ENCODE measurements at regions not wholly inside any gene's neighbourhood (a gene's known extent, or its start where the extent isn't known, plus 50 kb on each side); places are given as distances from the start of the nearest gene placed in this dataset.

GRCh38 chr16:85350146-85350728 is 238.0 kb upstream of the CIBAR2 start:
- DNase-seq: no peak

- DNase-seq: peak; percentile 81
Observed at GRCh38 chr16:85350973-85351372, 238.7 kb upstream of the CIBAR2 start.

DNA sequence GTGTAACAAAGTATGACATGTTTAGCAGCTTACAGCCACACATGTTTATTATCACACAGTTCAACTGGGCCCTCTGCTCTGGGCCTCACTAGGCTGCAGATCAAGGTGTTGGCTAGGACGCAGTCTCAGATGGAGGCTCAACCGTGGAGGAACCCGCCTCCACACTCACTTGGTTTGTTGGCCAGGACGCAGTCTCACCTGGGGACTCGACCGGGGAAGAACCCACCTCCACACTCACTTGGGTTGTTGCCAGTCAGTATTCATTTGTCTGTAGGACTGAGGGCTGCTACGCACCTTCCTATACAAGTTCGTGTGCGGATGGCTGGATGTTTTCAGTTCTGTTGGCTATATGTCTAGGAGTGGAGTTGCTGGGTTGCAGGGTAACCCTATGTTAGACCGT is 240.7 kb upstream of the CIBAR2 start:
- no peak for DNase-seq

GRCh38 chr16:85353839-85354685 is 241.8 kb upstream of the CIBAR2 start:
- DNase-seq: no peak

DNA sequence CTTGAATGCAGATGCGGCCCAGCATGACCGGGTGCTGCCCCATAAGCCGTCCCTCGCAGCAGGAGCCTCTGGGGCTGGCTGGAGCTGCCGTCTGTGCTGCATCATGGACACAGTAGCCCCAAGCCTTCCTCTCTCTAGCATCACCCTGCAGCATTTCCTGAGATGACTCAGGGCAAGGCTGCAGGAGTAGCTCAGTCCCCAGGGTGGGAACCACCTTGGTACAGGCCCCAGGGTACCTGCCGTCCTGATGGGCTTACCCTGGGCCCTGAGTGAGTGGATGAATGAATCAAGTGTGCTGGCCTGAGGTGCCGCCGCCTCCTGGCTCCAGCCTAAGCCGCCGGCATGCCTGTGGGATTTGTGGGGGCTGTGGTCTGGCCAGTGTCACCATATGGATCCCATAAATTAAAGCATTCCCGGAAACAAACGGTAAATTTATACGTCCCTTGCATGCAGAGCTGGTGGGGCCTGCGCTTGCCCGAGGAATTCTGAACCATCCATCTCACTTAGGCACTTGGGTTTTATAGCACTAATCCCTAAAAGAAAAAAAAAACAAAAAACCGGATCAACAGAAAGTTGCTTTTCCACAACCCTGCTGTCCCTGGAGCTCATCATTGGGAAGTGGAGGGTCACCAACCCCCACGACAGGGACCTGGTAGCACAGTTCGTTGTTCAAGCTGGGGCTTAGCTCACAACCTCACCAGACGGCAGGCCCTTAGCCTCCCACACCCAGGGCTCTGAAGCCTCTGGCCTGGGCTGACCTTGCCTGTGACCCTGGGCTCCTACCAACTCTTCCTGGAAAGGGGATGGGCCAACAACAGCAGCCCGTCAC is 242.6 kb upstream of the CIBAR2 start:
- DNase-seq: no peak

- no peak for DNase-seq
Observed at GRCh38 chr16:85355515-85355837, 243.2 kb upstream of the CIBAR2 start.

DNA sequence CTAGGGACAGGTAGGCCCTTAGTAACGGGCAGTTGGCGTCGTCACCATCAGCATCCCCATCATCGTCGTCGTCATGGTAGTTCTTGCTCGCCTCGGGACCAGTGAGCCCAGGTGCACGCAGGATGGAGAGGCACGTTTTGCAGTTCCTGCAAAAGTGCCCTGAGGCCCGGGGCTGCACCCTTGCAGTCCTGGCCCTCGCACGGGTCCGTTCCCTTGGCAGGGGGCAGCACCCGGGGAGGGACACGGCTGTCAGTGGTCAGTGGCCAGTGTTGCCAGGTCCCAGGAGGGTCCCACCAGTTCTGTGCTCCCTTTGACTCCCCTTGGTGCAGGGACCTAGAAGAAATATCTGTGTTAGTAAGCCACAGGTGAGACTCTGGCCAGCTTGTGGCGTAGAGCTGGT is 243.9 kb upstream of the CIBAR2 start:
- DNase-seq: no peak

DNA sequence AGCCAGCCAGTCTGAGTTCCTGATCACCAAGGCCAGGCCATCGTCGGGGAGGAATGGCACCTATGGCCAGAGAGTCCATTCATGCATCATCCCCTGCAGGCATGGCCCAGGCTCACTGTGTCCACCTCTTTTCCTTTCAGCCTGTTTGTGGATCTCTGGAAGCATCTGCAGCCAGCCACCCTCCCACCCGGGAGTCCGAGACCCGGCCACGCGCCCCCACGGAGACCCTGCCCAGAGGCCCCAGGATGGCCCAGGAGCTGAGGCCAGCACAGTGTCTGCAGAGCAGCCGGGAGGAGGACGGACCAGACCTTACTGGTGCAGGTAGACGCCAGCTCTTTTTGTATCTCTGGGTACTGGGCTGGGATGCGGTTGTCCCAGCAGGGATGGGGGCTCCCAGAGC is 245.1 kb upstream of the CIBAR2 start:
- DNase-seq: no peak

- no peak for DNase-seq
Observed at GRCh38 chr16:85357924-85358505, 245.7 kb upstream of the CIBAR2 start.

GRCh38 chr16:85358704-85359146 is 246.5 kb upstream of the CIBAR2 start:
- DNase-seq: no peak

GRCh38 chr16:85359147-85359822 is 247.0 kb upstream of the CIBAR2 start:
- no peak for DNase-seq

GRCh38 chr16:85360323-85361277 is 248.3 kb upstream of the CIBAR2 start:
- DNase-seq: peak; percentile 89

DNA sequence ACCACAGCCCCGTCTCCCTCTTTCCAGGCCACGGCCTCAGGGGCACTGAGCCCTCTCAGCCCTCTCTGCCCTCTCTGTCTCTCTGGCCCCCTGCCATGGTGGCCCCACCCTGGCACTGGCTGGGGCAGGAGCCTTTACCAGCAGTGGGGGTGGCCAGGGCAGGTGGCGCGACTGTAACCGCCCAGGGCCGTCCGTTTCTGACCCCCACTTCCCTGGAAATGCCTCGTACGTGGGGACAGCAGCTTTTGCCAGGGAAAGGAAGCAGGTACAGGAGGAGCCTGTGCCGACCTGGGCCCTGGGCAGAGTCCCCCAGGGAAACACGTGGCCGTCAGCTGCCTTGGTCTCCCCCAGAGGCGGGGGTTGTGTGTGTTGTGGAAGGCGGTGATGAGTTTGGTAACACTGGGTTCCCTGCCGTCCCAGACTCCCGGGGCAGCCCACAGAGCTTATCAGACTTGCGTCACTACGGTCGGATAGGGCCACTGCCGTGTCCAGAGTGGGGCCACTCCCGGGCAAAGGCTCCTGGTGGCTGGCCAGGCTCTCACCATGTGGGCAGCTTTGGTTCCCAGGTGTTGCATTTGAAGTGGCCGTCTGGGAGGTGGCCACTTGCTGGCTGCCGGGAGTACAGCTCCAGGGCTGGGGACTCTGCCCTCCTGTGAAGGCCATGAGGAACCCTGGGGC is 249.3 kb upstream of the CIBAR2 start:
- no peak for DNase-seq

DNA sequence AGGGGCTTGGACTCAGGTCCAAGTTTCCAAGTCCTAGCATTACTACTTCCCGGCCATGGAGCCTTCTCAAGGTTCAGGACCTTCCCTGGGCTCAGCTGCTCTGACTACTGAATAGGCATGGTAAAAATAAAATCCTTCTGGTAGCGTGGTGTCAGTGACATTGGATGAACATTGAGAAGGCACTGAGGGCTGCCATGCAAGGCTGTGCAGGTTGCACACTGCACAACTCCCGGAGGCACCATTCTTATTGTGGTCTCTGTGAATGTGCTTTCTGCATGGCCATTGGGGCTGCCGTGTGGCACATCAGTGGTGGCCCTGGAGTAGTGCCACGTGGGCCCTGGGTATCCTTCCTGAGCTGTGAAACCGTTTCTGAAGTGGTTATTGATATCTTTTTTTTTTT is 250.2 kb upstream of the CIBAR2 start:
- no peak for DNase-seq

GRCh38 chr16:85363427-85363826 is 249.7 kb upstream of the GSE1 start:
- DNase-seq: no peak

DNA sequence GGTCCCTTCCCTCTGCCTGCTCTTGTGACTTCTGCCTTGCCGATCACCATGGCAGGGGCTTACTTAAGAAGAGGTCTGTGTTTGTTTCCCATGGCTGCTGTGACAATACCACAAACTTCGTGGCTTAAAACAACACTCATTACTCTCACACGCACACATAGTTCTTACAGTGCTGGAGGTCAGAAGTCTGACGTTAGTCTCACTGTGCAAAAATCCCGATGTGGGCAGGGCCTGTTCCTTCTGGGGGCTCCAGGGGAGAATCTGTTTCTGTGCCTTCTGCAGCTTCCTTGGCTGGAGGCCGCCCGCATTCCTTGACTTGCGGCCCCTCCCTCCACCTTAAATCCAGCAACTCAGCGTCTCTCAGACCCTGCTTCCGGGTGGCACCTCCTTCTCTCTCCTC is 249.2 kb upstream of the GSE1 start:
- no peak for DNase-seq

DNA sequence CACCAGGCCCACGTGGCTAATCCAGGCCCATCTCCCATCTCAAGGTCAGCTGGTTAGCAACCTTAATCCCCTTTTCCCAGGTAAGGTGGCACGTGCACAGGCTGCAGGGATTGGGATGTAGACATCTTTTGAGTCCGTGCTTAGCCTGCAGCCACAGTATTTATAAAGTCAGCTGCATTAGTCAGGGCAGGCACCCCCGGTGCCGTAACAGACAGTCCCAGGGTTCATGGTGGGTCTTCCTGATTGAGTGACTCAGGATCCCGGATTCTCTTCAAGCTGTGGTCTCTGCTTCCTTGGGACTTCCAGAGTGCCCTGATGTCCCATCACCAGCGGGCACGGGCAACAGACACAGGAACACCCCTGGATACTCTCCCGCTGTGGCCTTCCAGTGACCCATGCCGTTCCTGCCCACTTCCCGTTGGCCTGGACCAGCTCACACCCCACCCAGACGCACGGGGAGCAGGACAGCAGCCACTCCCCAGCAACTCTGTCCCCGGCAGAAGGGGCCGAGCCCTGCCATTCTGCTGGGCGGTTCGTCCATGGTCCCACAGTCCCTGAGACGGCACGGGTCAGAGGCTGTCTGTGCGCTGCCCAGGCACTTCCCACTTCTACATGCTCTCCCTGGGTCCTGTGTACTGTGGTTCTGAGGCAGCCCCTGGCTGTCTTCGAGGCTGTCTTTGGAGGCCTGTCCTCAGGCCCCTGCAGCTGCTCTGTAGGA is 248.6 kb upstream of the GSE1 start:
- no peak for DNase-seq

DNA sequence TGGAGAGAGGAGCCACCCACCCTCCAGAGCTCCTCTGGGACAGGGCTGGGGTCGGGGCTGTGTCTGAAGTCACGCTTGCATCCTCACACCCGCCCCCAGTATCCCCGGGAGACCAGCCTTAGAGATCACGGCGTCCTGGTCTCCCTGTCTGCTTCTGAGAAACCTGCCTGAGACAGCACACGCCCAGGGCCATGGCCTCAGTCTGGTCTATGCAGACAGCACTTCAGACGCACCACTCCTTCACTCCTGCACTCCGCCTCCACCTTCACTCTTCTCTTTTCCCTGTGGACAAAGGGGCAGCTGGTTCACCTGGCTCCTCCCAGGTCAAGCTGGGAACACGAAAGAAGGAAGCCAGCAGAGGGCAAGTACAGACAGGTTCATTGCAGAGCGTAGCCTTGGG is 248.0 kb upstream of the GSE1 start:
- no peak for DNase-seq

GRCh38 chr16:85366031-85366763 is 246.9 kb upstream of the GSE1 start:
- no peak for DNase-seq

GRCh38 chr16:85367485-85367884 is 245.6 kb upstream of the GSE1 start:
- no peak for DNase-seq
